SK-N-SH (cell line): ENCODE measurements at regions not wholly inside any gene's neighbourhood (a gene's known extent, or its start where the extent isn't known, plus 50 kb on each side); places are given as distances from the start of the nearest gene placed in this dataset.

Source experiments
- CTCF ChIA-PET: fragments of 300-600, 350-600 bp; formaldehyde crosslinking; extraction: SDS; loops from one replicate; lab custom pipeline; 2021; lab: Yijun Ruan, JAX
- POLR2A ChIA-PET: fragments of 350-600 bp; sonication (Branson Sonifier 250); formaldehyde crosslinking; extraction: SDS; loops from one replicate; lab custom pipeline; 2020; ENCODE audit warnings: antibody characterized with exemption, inconsistent platforms; lab: Yijun Ruan, JAX
- DNase-seq: peaks from one replicate; pipeline ENCODE4 v3.0.0; 2012
- H2AFZ ChIP-seq: fragments of 200-600 bp; sonication (generic); 2 replicates; pipeline ENCODE4 v1.8.1; 2016; ENCODE audit warnings: antibody characterized with exemption, mild to moderate bottlenecking, low read depth
- H3F3A ChIP-seq: fragments of 200-600 bp; sonication (generic); replicated peaks from 2 replicates; pipeline ENCODE3; 2016; ENCODE audit warnings: antibody characterized with exemption, mild to moderate bottlenecking; ENCODE audit not compliant: insufficient read depth
- H3K27ac ChIP-seq, 2 experiments: fragments of 200-500 bp in 1 of 2; fragments of 200-600 bp in 1 of 2; sonication (Bioruptor generic) in 1 of 2; sonication (generic), shearing (Covaris generic) in 1 of 2; 2 replicates each; pipeline versions ENCODE4 v1.5.1 to v1.6.1; 2014 to 2016; ENCODE audit warnings: low read depth in 2 of 2, inconsistent platforms in 1 of 2, low read length in 1 of 2, mild to moderate bottlenecking in 1 of 2, mixed read lengths in 1 of 2
- H3K27me3 ChIP-seq: fragments of 200-600 bp; sonication (generic), shearing (Covaris generic); 2 replicates; pipeline ENCODE4 v1.6.1; 2016; ENCODE audit warnings: mixed run types; ENCODE audit not compliant: insufficient read depth
- H3K36me3 ChIP-seq, 2 experiments: fragments of 200-500 bp in 1 of 2; fragments of 200-600 bp in 1 of 2; sonication (Bioruptor generic) in 1 of 2; sonication (generic) in 1 of 2; replicated peaks in 1 of 2; 2 replicates each; pipeline versions ENCODE3 to v1.5.1; 2014 to 2016; ENCODE audit warnings: low read length in 1 of 2, mild to moderate bottlenecking in 1 of 2; ENCODE audit not compliant: insufficient read depth in 2 of 2, control insufficient read depth in 1 of 2
- H3K4me1 ChIP-seq, 2 experiments: fragments of 200-500 bp in 1 of 2; fragments of 200-600 bp in 1 of 2; sonication (Bioruptor generic) in 1 of 2; sonication (generic), shearing (Covaris generic) in 1 of 2; 2 replicates each; pipeline versions ENCODE4 v1.5.1 to v1.6.1; 2014 to 2016; ENCODE audit warnings: low read depth in 1 of 2, low read length in 1 of 2, mixed run types in 1 of 2; ENCODE audit not compliant: insufficient read depth in 2 of 2, control insufficient read depth in 1 of 2
- H3K4me2 ChIP-seq: fragments of 200-600 bp; sonication (generic), shearing (Covaris generic); 2 replicates; pipeline ENCODE4 v1.6.1; 2017; ENCODE audit warnings: mixed run types
- H3K4me3 ChIP-seq, 2 experiments: fragments of 200-500 bp in 1 of 2; fragments of 200-600 bp in 1 of 2; sonication (Bioruptor generic) in 1 of 2; sonication (generic), shearing (Covaris generic) in 1 of 2; 2 replicates each; pipeline versions ENCODE4 v1.5.1 to v1.8.1; 2014 to 2016; ENCODE audit warnings: low read depth in 2 of 2, inconsistent platforms in 1 of 2, low read length in 1 of 2, mild to moderate bottlenecking in 1 of 2, mixed read lengths in 1 of 2, moderate library complexity in 1 of 2
- H3K79me2 ChIP-seq: fragments of 200-600 bp; sonication (generic); 2 replicates; pipeline ENCODE4 v1.8.1; 2017; ENCODE audit warnings: mild to moderate bottlenecking; ENCODE audit not compliant: insufficient read depth
- H3K9ac ChIP-seq: fragments of 200-600 bp; sonication (generic); 2 replicates; pipeline ENCODE4 v1.6.1; 2017; ENCODE audit warnings: mixed run types
- H3K9me2 ChIP-seq: fragments of 200-600 bp; sonication (generic); 2 replicates; pipeline ENCODE4 v1.6.1; 2017; ENCODE audit warnings: mixed run types
- H3K9me3 ChIP-seq: fragments of 200-600 bp; sonication (generic); 2 replicates; pipeline ENCODE4 v1.6.1; 2017; ENCODE audit warnings: mixed run types, mild to moderate bottlenecking, moderate library complexity
- H4K20me1 ChIP-seq: fragments of 200-600 bp; sonication (generic); 2 replicates; pipeline ENCODE4 v1.6.1; 2017; ENCODE audit warnings: mild to moderate bottlenecking, mixed run types; ENCODE audit not compliant: insufficient read depth
- CTCF ChIP-seq: fragments of 200-600 bp; sonication (generic); IDR thresholded peaks from 2 replicates; pipeline ENCODE4 v1.6.1; 2017; ENCODE audit warnings: antibody characterized with exemption, mild to moderate bottlenecking, moderate library complexity
- EZH2phosphoT487 ChIP-seq: fragments of 200-600 bp; sonication (generic); IDR thresholded peaks from 2 replicates; pipeline ENCODE4 v1.6.1; 2017; ENCODE audit warnings: low read depth, mixed run types, mild to moderate bottlenecking, antibody characterized with exemption, moderate library complexity, borderline replicate concordance
- FOSL2 ChIP-seq: IDR thresholded peaks from 2 replicates; pipeline ENCODE4 v1.4.0; 2012; ENCODE audit warnings: low read depth, mild to moderate bottlenecking, moderate library complexity, borderline replicate concordance
- FOXJ3 ChIP-seq: sonication (generic); formaldehyde crosslinking; IDR thresholded peaks from 2 replicates; pipeline ENCODE4 v1.5.1; 2020; ENCODE audit warnings: mild to moderate bottlenecking, missing genetic modification reagents
- FOXM1 ChIP-seq: IDR thresholded peaks from 2 replicates; pipeline ENCODE4 v1.4.0; 2012; ENCODE audit warnings: low read depth, mild to moderate bottlenecking
- IRF3 ChIP-seq: fragments of 150-350 bp; IDR thresholded peaks from 2 replicates; pipeline ENCODE4 v1.6.1; 2016; ENCODE audit warnings: mild to moderate bottlenecking, low read depth, low read length
- JUND ChIP-seq: IDR thresholded peaks from 2 replicates; pipeline ENCODE4 v1.4.0; 2012
- MEF2A ChIP-seq: IDR thresholded peaks from 2 replicates; pipeline ENCODE4 v1.4.0; 2012; ENCODE audit warnings: low read depth, borderline replicate concordance
- MXI1 ChIP-seq: IDR thresholded peaks from 2 replicates; pipeline ENCODE4 v1.6.1; 2012; ENCODE audit warnings: mild to moderate bottlenecking, low read depth, low read length, improper control_type of control experiment
- POLR2AphosphoS5 ChIP-seq: IDR thresholded peaks from 2 replicates; pipeline ENCODE4 v1.6.1; 2012; ENCODE audit warnings: low read depth, low read length
- RAD21 ChIP-seq: IDR thresholded peaks from 2 replicates; pipeline ENCODE4 v1.6.1; 2012; ENCODE audit warnings: mild to moderate bottlenecking, low read length
- REST ChIP-seq: IDR thresholded peaks from 2 replicates; pipeline ENCODE4 v1.6.1; 2012; ENCODE audit warnings: mild to moderate bottlenecking, low read depth, low read length, moderate library complexity
- RFX5 ChIP-seq: IDR thresholded peaks from 2 replicates; pipeline ENCODE4 v1.6.1; 2012; ENCODE audit warnings: mild to moderate bottlenecking, improper control_type of control experiment, low read length
- RXRA ChIP-seq: IDR thresholded peaks from 2 replicates; pipeline ENCODE4 v1.4.0; 2012; ENCODE audit warnings: low read depth, mild to moderate bottlenecking, borderline replicate concordance
- SMC3 ChIP-seq: IDR thresholded peaks from 2 replicates; pipeline ENCODE4 v1.6.1; 2012; ENCODE audit warnings: low read depth, low read length, improper control_type of control experiment
- TCF12 ChIP-seq: IDR thresholded peaks from 2 replicates; pipeline ENCODE4 v1.4.0; 2012
- TEAD4 ChIP-seq: IDR thresholded peaks from 2 replicates; pipeline ENCODE4 v1.4.0; 2012; ENCODE audit warnings: mild to moderate bottlenecking, borderline replicate concordance; ENCODE audit not compliant: insufficient read depth
- YY1 ChIP-seq: IDR thresholded peaks from 2 replicates; pipeline ENCODE4 v1.4.0; 2012; ENCODE audit warnings: low read depth, mild to moderate bottlenecking
- ZBTB33 ChIP-seq: IDR thresholded peaks from 2 replicates; pipeline ENCODE4 v1.4.0; 2012; ENCODE audit warnings: low read depth, borderline replicate concordance
- WGBS: methylation state at CpG from one replicate; pipeline ENCODE4 v1.1.6; 2017; ENCODE audit warnings: low lambda C conversion rate; 5-methylcytosine and 5-hydroxymethylcytosine counted together

- no peak overlapping the region for H2AFZ ChIP-seq
- H3K9ac ChIP-seq = no peak overlapping the region
- H3K9me3 ChIP-seq = no peaks in the 10 kb centered on the region
- H3K4me1 ChIP-seq = no peaks in the 10 kb centered on the region; a peak in 1 of 4 replicates
- H3K4me3 ChIP-seq = no peak overlapping the region
- no peak overlapping the region for H3K27ac ChIP-seq
- CTCF ChIA-PET = interaction anchor here (1.1 kb wide), 1 partner anchor 9 kb away, joined by 3 read pairs; no protein-coding TSS in a partner anchor
- no peak overlapping the region for H3K4me2 ChIP-seq
- TF ChIP-seq FOXM1 (no peak), EZH2phosphoT487 (no peak), RXRA (no peak)
- TF ChIP-seq, all 33 proteins: peak for 0
- POLR2A ChIA-PET = no interaction called here
- 71% methylated on average over 5 of the region's 5 CpGs for whole genome bisulfite sequencing
- H4K20me1 ChIP-seq = no peaks in the 10 kb centered on the region
- peaks cover 5% of the 10 kb centered on the region for H3F3A ChIP-seq
- H3K36me3 ChIP-seq = no peaks in the 10 kb centered on the region
- DNase-seq = no peak
- no peaks in the 10 kb centered on the region for H3K27me3 ChIP-seq
- H3K79me2 ChIP-seq = no peaks in the 10 kb centered on the region
- no peaks in the 10 kb centered on the region for H3K9me2 ChIP-seq
These were observed 243.4 kb downstream of the MIAT start for GRCh38 chr22:26900787-26901186.

- no peak overlapping the region for H3K9ac ChIP-seq
- no peaks in the 10 kb centered on the region for H3K36me3 ChIP-seq
- no peaks in the 10 kb centered on the region for H3K9me3 ChIP-seq
- no peaks in the 10 kb centered on the region; a peak in 1 of 4 replicates for H3K4me1 ChIP-seq
- no peaks in the 10 kb centered on the region for H3F3A ChIP-seq
- no peak overlapping the region for H3K4me3 ChIP-seq
- H3K4me2 ChIP-seq = no peak overlapping the region
- H3K27ac ChIP-seq = no peak overlapping the region
- CTCF ChIA-PET = interaction anchor here (1.1 kb wide), 1 partner anchor 9 kb away, joined by 3 read pairs; no protein-coding TSS in a partner anchor
- WGBS = 88% methylated on average over 20 of the region's 20 CpGs
- no peaks in the 10 kb centered on the region for H3K27me3 ChIP-seq
- H2AFZ ChIP-seq = no peak overlapping the region
- no peaks in the 10 kb centered on the region for H3K79me2 ChIP-seq
- TF ChIP-seq RFX5 = no peak
- TF ChIP-seq FOXJ3 (CRISPR knock-in tag) = no peak
- TF ChIP-seq REST = no peak
- no peak for TF ChIP-seq YY1
- no peak for TF ChIP-seq FOXM1
- TF ChIP-seq EZH2phosphoT487 = no peak
- TF ChIP-seq TEAD4 = no peak
- TF ChIP-seq RXRA = no peak
- TF ChIP-seq SMC3 = no peak
- no peak for TF ChIP-seq IRF3
- no peak for TF ChIP-seq POLR2AphosphoS5
- no peak for TF ChIP-seq FOSL2
- TF ChIP-seq CTCF = no peak
- TF ChIP-seq MEF2A = no peak
- TF ChIP-seq ZBTB33 = no peak
- TF ChIP-seq JUND = no peak
- TF ChIP-seq TCF12 = no peak
- TF ChIP-seq RAD21 = no peak
- TF ChIP-seq MXI1 = no peak
- TF ChIP-seq, all 33 proteins: peak for 0
- no peak for DNase-seq
- POLR2A ChIA-PET = no interaction called here
- Histone ChIP-seq H4K20me1 (no peaks in the 10 kb centered on the region), H3K9me2 (no peaks in the 10 kb centered on the region)
These were observed 243.9 kb downstream of the MIAT start for GRCh38 chr22:26901198-26901816.
